ENCODE measurements at regions not wholly inside any gene's neighbourhood (a gene's known extent, or its start where the extent isn't known, plus 50 kb on each side); places are given as distances from the start of the nearest gene placed in this dataset.
"Not testable (repeated sequence)": the region's sequence is repeated elsewhere in the genome, so short reads cannot be mapped to it uniquely, and the experiment has no call there.

- H3K4me3 ChIP-seq (replicated peaks; ENCODE audit: low read depth, low read length) = no peak overlapping the region
- no peak for DNase-seq (ENCODE audit: low read depth)
- no peak for TF ChIP-seq CTCF (IDR thresholded peaks at IDR 0.05; ENCODE audit: low read length, missing control alignments)
Observed at GRCh38 chr12:83709899-83710298, 1023.2 kb downstream of the TMTC2 start.

- no peak for TF ChIP-seq CTCF (IDR thresholded peaks at IDR 0.05; ENCODE audit: low read length, missing control alignments)
- no peak overlapping the region for H3K4me3 ChIP-seq (replicated peaks; ENCODE audit: low read depth, low read length)
- no peak for DNase-seq (ENCODE audit: low read depth)
Observed at GRCh38 chr12:83700838-83701237, 1014.1 kb downstream of the TMTC2 start.

GRCh38 chr12:83696311-83696710 lies 1009.6 kb downstream of the TMTC2 start:
- H3K4me3 ChIP-seq (replicated peaks; ENCODE audit: low read depth, low read length); DNase-seq (ENCODE audit: low read depth): not testable (repeated sequence)

- H3K4me3 ChIP-seq (replicated peaks; ENCODE audit: low read depth, low read length) = no peak overlapping the region
- DNase-seq (ENCODE audit: low read depth) = no peak
- TF ChIP-seq CTCF (IDR thresholded peaks at IDR 0.05; ENCODE audit: low read length, missing control alignments) = no peak
Observed at GRCh38 chr12:83691730-83692129, 1005.0 kb downstream of the TMTC2 start.

GRCh38 chr12:83690465-83690864 lies 1003.8 kb downstream of the TMTC2 start:
- no peak overlapping the region for H3K4me3 ChIP-seq (replicated peaks; ENCODE audit: low read depth, low read length)
- no peak for TF ChIP-seq CTCF (IDR thresholded peaks at IDR 0.05; ENCODE audit: low read length, missing control alignments)
- DNase-seq (ENCODE audit: low read depth) = no peak

GRCh38 chr12:83689333-83689732 lies 1002.6 kb downstream of the TMTC2 start:
- no peak overlapping the region for H3K4me3 ChIP-seq (replicated peaks; ENCODE audit: low read depth, low read length)
- no peak for DNase-seq (ENCODE audit: low read depth)
- no peak for TF ChIP-seq CTCF (IDR thresholded peaks at IDR 0.05; ENCODE audit: low read length, missing control alignments)

- H3K4me3 ChIP-seq (replicated peaks; ENCODE audit: low read depth, low read length) = no peak overlapping the region
- DNase-seq (ENCODE audit: low read depth) = no peak
- TF ChIP-seq CTCF (IDR thresholded peaks at IDR 0.05; ENCODE audit: low read length, missing control alignments) = no peak
Observed at GRCh38 chr12:83676781-83677295, 990.1 kb downstream of the TMTC2 start.
